IPS-15b (cell line): ENCODE measurements at regions not wholly inside any gene's neighbourhood (a gene's known extent, or its start where the extent isn't known, plus 50 kb on each side); places are given as distances from the start of the nearest gene placed in this dataset.

Source experiments
- H3K27me3 ChIP-seq: one replicate; pipeline ENCODE4 v1.6.1; 2013; ENCODE audit warnings: low read length; ENCODE audit not compliant: control insufficient read depth, insufficient read depth
- H3K36me3 ChIP-seq: one replicate; pipeline ENCODE4 v1.6.1; 2013; ENCODE audit warnings: low read length; ENCODE audit not compliant: control insufficient read depth, insufficient read depth
- H3K4me1 ChIP-seq: one replicate; pipeline ENCODE4 v1.6.1; 2013; ENCODE audit warnings: mild to moderate bottlenecking, low read length; ENCODE audit not compliant: control insufficient read depth, insufficient read depth
- H3K4me3 ChIP-seq: one replicate; pipeline ENCODE4 v1.5.1; 2013; ENCODE audit warnings: low read depth, low read length
- H3K9ac ChIP-seq: one replicate; pipeline ENCODE4 v1.6.1; 2013; ENCODE audit warnings: low read depth, mild to moderate bottlenecking, low read length
- H3K9me3 ChIP-seq: one replicate; pipeline ENCODE4 v1.6.1; 2013; ENCODE audit warnings: mild to moderate bottlenecking, low read length; ENCODE audit not compliant: control insufficient read depth, insufficient read depth

DNA sequence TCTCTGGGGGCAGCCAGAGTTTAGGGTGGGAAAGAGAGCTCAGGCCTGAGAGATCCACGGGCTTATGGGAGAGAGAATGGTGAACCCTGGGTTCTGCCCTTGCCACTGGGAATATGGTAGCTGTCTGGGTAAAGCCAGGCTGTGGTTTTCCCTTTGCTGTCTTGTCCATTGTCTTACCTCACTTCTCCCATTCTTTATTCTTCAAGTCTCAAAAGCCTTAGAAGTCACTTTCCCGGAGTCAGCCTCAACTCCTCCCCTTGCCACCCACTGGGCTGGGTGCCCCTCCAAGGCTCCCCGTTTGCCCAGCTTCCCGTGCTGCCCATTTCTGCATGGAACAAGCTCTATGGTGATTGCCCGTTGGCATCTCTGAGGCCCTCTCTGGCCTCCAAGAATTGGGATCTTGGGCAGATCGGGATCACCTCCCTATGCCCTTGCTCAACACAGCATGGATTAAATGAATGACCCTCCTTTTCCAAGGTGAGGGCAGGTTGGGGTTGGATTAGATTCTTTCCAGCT, 228.2 kb downstream of the HAUS1 start:
- Histone ChIP-seq H3K9ac (no peak overlapping the region), H3K9me3 (no peaks in the 10 kb centered on the region), H3K27me3 (peaks cover 24% of the 10 kb centered on the region), H3K36me3 (no peaks in the 10 kb centered on the region), H3K4me3 (no peak overlapping the region), H3K4me1 (peaks cover 12% of the 10 kb centered on the region)

- Histone ChIP-seq H3K4me3 (peak overlapping the region; percentile 80), H3K9me3 (no peaks in the 10 kb centered on the region), H3K36me3 (no peaks in the 10 kb centered on the region), H3K9ac (no peak overlapping the region), H3K27me3 (peaks cover 24% of the 10 kb centered on the region), H3K4me1 (peaks cover 12% of the 10 kb centered on the region)
These were observed 228.7 kb downstream of the HAUS1 start for GRCh38 chr18:46332921-46333341.

DNA sequence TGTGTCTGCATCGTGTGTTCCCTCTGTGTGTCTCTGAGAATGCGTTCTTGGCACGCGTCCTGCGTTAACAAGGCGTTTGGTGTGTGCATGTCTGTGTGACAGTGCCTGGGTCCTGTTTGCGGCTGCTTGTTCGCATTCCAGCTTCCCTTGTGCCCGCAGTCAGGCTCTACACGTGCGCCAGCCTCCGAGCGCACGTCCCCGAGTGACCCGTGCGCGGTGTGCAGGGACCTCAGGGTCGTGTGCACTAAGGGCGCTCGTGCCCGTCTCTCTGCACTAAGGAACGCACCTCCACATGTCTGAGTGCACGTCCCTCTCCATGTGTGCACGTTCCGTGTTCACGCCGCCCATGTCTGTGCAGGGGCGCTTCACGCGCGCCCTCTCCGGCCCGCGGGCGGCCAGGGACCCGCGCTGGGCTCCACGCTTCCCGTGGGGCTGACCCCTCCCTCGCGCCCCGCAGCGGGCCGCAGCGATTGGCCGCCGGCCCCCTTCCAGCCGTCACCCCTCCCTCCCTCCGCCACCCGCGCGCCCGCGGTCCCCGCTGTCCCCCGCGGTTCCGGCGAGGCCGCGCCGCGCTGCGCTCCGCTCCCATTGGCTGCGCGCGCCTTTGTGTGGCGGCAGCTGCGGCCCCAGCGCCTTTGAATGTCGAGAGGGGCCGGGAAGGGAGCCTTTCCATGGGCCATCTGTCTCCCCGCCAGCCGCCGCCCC, 229.4 kb downstream of the HAUS1 start:
- H3K4me1 ChIP-seq, result peaks cover 16% of the 10 kb centered on the region

GRCh38 chr18:46334868-46335281, 230.7 kb downstream of the HAUS1 start:
- Histone ChIP-seq H3K9me3 (no peaks in the 10 kb centered on the region), H3K9ac (no peak overlapping the region), H3K4me1 (peaks cover 16% of the 10 kb centered on the region), H3K27me3 (peaks cover 24% of the 10 kb centered on the region), H3K4me3 (peak overlapping the region; percentile 63), H3K36me3 (no peaks in the 10 kb centered on the region)

More for the DNA sequence above, 229.4 kb downstream of the HAUS1 start:
- Histone ChIP-seq H3K4me3 (peak overlapping the region; percentile 80), H3K9me3 (no peaks in the 10 kb centered on the region), H3K9ac (peak overlapping the region; percentile 12), H3K27me3 (peaks cover 24% of the 10 kb centered on the region), H3K36me3 (no peaks in the 10 kb centered on the region)

DNA sequence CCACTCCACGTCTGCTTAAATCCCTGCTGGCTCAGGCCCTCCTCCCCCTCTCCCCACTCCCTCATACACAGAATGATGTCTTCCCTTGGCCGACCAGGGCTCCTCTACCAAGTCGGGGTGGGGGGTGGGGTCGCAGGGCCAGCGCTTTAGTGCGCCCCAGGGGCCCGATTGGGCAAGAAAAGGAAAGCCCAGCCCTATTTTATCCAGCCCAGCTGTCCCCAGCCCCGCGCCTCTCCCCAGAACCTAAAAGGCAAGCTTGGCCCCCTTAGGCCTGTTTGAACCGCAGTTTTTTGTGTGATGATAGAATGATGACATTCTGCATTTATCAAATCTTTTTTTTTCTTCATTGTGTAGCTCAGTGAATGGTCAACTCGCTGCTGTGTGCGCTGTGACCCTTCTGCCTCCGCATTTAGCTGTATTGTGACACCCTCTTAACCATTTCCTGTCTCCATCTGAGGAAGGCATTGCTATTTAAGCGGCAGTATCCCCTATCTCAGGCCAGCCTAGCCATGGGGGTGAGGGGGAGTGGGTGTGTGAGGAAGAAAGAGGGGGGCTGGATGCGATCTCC, 231.4 kb downstream of the HAUS1 start:
- Histone ChIP-seq H3K27me3 (peaks cover 24% of the 10 kb centered on the region), H3K4me1 (peaks cover 16% of the 10 kb centered on the region)

DNA sequence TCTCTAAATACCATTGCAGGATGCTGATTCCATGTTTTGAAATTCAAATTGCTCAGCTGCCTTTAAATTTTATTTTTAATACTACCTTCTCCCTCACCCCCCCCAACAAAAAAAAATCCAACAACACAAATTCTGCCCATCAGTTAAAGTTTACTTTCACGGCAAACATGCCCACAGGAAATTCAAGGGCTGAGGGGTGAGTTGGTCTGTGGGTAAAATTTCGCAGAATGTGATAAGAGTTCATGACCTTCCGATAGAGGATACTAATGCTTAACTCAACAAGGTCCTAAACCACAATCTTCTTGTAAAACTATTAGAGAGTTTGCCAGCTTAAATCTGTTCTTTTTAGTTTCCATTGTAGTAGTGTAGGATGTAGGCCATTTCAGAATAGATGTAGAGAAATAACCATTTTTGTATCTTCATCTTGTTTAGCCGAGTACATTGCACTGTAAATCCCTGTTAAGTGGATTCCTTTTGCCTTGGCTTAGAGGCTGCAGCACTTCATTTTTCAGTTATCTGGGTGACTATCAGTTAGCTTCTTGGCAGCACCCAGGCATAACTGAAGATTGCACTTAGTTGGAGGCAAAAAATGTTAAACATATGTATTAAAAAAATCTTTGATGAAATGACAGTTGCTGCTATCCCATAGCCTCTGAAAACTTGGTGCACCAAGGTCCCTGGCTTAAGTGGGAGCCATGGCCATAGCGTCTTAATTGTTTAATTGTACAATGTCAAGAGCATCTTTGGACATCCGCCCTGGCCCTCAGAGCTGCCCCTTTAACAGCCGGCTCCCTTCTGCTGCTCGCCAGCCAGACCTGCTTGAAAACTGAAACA, 232.3 kb downstream of the HAUS1 start:
- peaks cover 21% of the 10 kb centered on the region for H3K27me3 ChIP-seq
- no peak overlapping the region for H3K9ac ChIP-seq
- H3K36me3 ChIP-seq, result no peaks in the 10 kb centered on the region
- peaks cover 16% of the 10 kb centered on the region for H3K4me1 ChIP-seq
- H3K9me3 ChIP-seq, result no peaks in the 10 kb centered on the region
- peak overlapping the region; percentile 63 for H3K4me3 ChIP-seq

More for the DNA sequence above, 231.4 kb downstream of the HAUS1 start:
- Histone ChIP-seq H3K36me3 (no peaks in the 10 kb centered on the region), H3K9me3 (no peaks in the 10 kb centered on the region), H3K9ac (no peak overlapping the region), H3K4me3 (peak overlapping the region; percentile 63)

DNA sequence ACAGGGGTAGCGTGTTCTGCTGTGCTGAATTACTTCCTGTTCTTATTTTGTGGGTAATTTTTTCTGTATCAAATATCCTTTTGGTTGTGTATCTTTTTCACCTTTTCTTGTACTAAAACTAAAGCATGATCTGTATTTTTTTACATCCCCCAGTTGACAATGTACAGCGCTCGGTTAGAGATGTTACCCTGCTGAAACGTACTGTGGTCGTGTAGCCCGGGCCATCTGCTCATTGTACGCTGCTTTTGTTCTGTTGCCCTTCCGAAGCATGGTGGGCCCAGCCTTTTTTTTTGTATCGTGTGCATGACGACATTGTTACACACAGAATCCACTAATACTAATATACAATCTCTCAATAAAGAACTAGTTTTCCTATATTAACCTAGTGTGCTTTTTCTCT, 233.1 kb downstream of the HAUS1 start:
- Histone ChIP-seq H3K36me3 (no peaks in the 10 kb centered on the region), H3K9me3 (no peaks in the 10 kb centered on the region), H3K4me3 (no peak overlapping the region), H3K4me1 (peaks cover 16% of the 10 kb centered on the region), H3K9ac (no peak overlapping the region), H3K27me3 (peaks cover 14% of the 10 kb centered on the region)

- Histone ChIP-seq H3K27me3 (peaks cover 5% of the 10 kb centered on the region), H3K4me3 (no peak overlapping the region), H3K36me3 (no peaks in the 10 kb centered on the region), H3K9me3 (no peaks in the 10 kb centered on the region), H3K9ac (no peak overlapping the region), H3K4me1 (peaks cover 15% of the 10 kb centered on the region)
These were observed 234.0 kb downstream of the HAUS1 start for GRCh38 chr18:46338205-46338604.

- Histone ChIP-seq H3K9ac (peak overlapping the region; percentile 55), H3K9me3 (no peaks in the 10 kb centered on the region), H3K36me3 (no peaks in the 10 kb centered on the region), H3K27me3 (no peaks in the 10 kb centered on the region), H3K4me3 (no peak overlapping the region), H3K4me1 (peaks cover 16% of the 10 kb centered on the region)
These were observed 234.6 kb downstream of the HAUS1 start for GRCh38 chr18:46338766-46339165.

DNA sequence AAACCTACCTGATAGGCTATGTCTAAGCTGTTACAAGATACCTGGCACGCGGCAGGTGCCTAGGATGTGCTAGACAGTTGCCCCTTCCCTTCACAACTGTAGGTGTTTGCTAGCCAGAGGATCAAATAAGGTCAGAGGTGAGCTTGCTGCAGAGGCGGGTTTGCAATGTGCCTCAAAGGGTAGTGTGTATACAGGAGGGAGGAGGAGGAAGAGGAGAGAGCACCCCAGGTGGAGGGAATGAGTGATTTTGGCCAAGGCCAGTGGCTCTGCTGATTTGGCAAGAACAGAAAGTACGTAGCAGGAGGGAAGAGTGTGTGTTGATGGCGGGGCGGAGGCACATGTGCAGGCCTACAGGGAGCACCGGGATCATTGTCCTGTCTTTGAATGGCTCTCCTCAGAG, 236.5 kb downstream of the HAUS1 start:
- H3K4me3 ChIP-seq, result no peak overlapping the region
- H3K4me1 ChIP-seq, result peaks cover 18% of the 10 kb centered on the region
- no peaks in the 10 kb centered on the region for H3K36me3 ChIP-seq
- H3K9ac ChIP-seq, result no peak overlapping the region
- no peaks in the 10 kb centered on the region for H3K9me3 ChIP-seq
- H3K27me3 ChIP-seq, result no peaks in the 10 kb centered on the region

GRCh38 chr18:46341986-46342525, 237.9 kb downstream of the HAUS1 start:
- Histone ChIP-seq H3K9ac (no peak overlapping the region), H3K36me3 (no peaks in the 10 kb centered on the region), H3K9me3 (no peaks in the 10 kb centered on the region), H3K27me3 (no peaks in the 10 kb centered on the region), H3K4me1 (peaks cover 9% of the 10 kb centered on the region), H3K4me3 (no peak overlapping the region)
